OCI-LY3 (cell line): ENCODE measurements at regions not wholly inside any gene's neighbourhood (a gene's known extent, or its start where the extent isn't known, plus 50 kb on each side); places are given as distances from the start of the nearest gene placed in this dataset.

ENCODE experiments used
- H2AFZ ChIP-seq: fragments of 200-600, 300-600 bp; shearing (Covaris generic); 2 replicates; pipeline ENCODE4 v1.6.0; 2014; ENCODE audit warnings: antibody characterized with exemption, low read depth, low read length
- H3K27ac ChIP-seq: fragments of 200-600, 300-600 bp; sonication (generic); 2 replicates; pipeline ENCODE4 v1.5.1; 2014; ENCODE audit warnings: mild to moderate bottlenecking, low read length, moderate library complexity, mixed read lengths
- H3K27me3 ChIP-seq: fragments of 200-600, 300-600 bp; sonication (generic); 2 replicates; pipeline ENCODE4 v1.6.1; 2014; ENCODE audit warnings: low read depth, low read length, mixed read lengths
- H3K36me3 ChIP-seq: fragments of 200-600, 300-600 bp; sonication (generic); replicated peaks from 2 replicates; pipeline ENCODE3; 2014; ENCODE audit warnings: low read depth, low read length, mixed read lengths
- H3K4me1 ChIP-seq: fragments of 300-600, 200-600 bp; sonication (generic); 2 replicates; pipeline ENCODE4 v1.6.1; 2014; ENCODE audit warnings: low read length, mixed read lengths
- H3K4me2 ChIP-seq: fragments of 200-600, 300-600 bp; sonication (generic); 2 replicates; pipeline ENCODE4 v1.6.1; 2014; ENCODE audit warnings: low read length, mixed read lengths
- H3K4me3 ChIP-seq: fragments of 300-600, 200-600 bp; sonication (generic); 2 replicates; pipeline ENCODE4 v1.5.1; 2014; ENCODE audit warnings: antibody characterized with exemption, mild to moderate bottlenecking, low read length, moderate library complexity
- H3K79me2 ChIP-seq: fragments of 300-600, 200-600 bp; shearing (Covaris generic); 2 replicates; pipeline ENCODE4 v1.6.1; 2014; ENCODE audit warnings: mild to moderate bottlenecking, low read length, mixed read lengths
- H3K9ac ChIP-seq: fragments of 300-600, 200-600 bp; shearing (Covaris generic); 2 replicates; pipeline ENCODE4 v1.6.0; 2014; ENCODE audit warnings: mild to moderate bottlenecking, low read length, moderate library complexity
- H3K9me3 ChIP-seq: fragments of 200-600, 300-600 bp; shearing (Covaris generic); 2 replicates; pipeline ENCODE4 v1.6.1; 2014; ENCODE audit warnings: low read length, mixed read lengths; ENCODE audit not compliant: insufficient read depth
- H4K20me1 ChIP-seq: fragments of 200-600, 300-600 bp; sonication (generic); 2 replicates; pipeline ENCODE4 v1.6.1; 2016; ENCODE audit warnings: low read length, mixed read lengths; ENCODE audit not compliant: insufficient read depth
- CTCF ChIP-seq: fragments of 200-600, 300-600 bp; sonication (generic); IDR thresholded peaks from 2 replicates; pipeline ENCODE4 v1.5.1; 2014; ENCODE audit warnings: antibody characterized with exemption, low read length, low read depth
- EZH2phosphoT487 ChIP-seq: fragments of 200-600 bp; shearing (Covaris generic); IDR thresholded peaks from 2 replicates; pipeline ENCODE4 v1.6.1; 2018; ENCODE audit warnings: antibody characterized with exemption, mixed run types, low read depth

- Histone ChIP-seq H3K4me2 (peak overlapping the region; percentile 41), H3K27ac (no peak overlapping the region; the same call in none of the 2 replicates), H3K36me3 (no peaks in the 10 kb centered on the region), H4K20me1 (no peaks in the 10 kb centered on the region), H2AFZ (no peak overlapping the region), H3K79me2 (no peaks in the 10 kb centered on the region), H3K9me3 (no peaks in the 10 kb centered on the region), H3K4me1 (peaks cover 28% of the 10 kb centered on the region), H3K27me3 (no peaks in the 10 kb centered on the region), H3K4me3 (no peak overlapping the region), H3K9ac (no peak overlapping the region)
- TF ChIP-seq EZH2phosphoT487 (no peak), CTCF (no peak)
Measured at GRCh38 chr2:53424902-53425301, 342.7 kb upstream of the CHAC2 start.

- Histone ChIP-seq H3K9ac (no peak overlapping the region), H3K4me1 (peaks cover 28% of the 10 kb centered on the region), H3K79me2 (no peaks in the 10 kb centered on the region), H4K20me1 (no peaks in the 10 kb centered on the region), H3K4me3 (no peak overlapping the region), H2AFZ (peak overlapping the region; percentile 63), H3K36me3 (no peaks in the 10 kb centered on the region), H3K27me3 (no peaks in the 10 kb centered on the region), H3K27ac (no peak overlapping the region), H3K4me2 (no peak overlapping the region), H3K9me3 (no peaks in the 10 kb centered on the region)
- no peak for TF ChIP-seq EZH2phosphoT487
- TF ChIP-seq CTCF, result no peak
Measured at GRCh38 chr2:53423465-53423864, 344.1 kb upstream of the CHAC2 start.

GRCh38 chr2:53422979-53423378, 344.6 kb upstream of the CHAC2 start:
- no peak overlapping the region for H3K9ac ChIP-seq
- H3K9me3 ChIP-seq, result no peaks in the 10 kb centered on the region
- no peaks in the 10 kb centered on the region for H3K27me3 ChIP-seq
- no peaks in the 10 kb centered on the region for H3K36me3 ChIP-seq
- no peaks in the 10 kb centered on the region for H4K20me1 ChIP-seq
- peak overlapping the region; percentile 63 for H2AFZ ChIP-seq
- no peaks in the 10 kb centered on the region for H3K79me2 ChIP-seq
- TF ChIP-seq CTCF, result peak; percentile 66
- TF ChIP-seq EZH2phosphoT487, result no peak
- H3K27ac ChIP-seq, result no peak overlapping the region
- no peak overlapping the region for H3K4me3 ChIP-seq
- H3K4me2 ChIP-seq, result 0 out of 2 replicates have a peak overlapping the region, but pooled peaks have one; percentile 7
- H3K4me1 ChIP-seq, result peaks cover 28% of the 10 kb centered on the region

GRCh38 chr2:53417385-53417784, 350.2 kb upstream of the CHAC2 start:
- Histone ChIP-seq H2AFZ (no peak overlapping the region), H4K20me1 (no peaks in the 10 kb centered on the region), H3K27me3 (no peaks in the 10 kb centered on the region), H3K9me3 (no peaks in the 10 kb centered on the region), H3K79me2 (no peaks in the 10 kb centered on the region), H3K4me1 (no peaks in the 10 kb centered on the region), H3K4me3 (no peak overlapping the region), H3K4me2 (no peak overlapping the region), H3K27ac (no peak overlapping the region), H3K36me3 (no peaks in the 10 kb centered on the region), H3K9ac (no peak overlapping the region)
- TF ChIP-seq EZH2phosphoT487, result no peak
- no peak for TF ChIP-seq CTCF
